H9 (cell line): ENCODE measurements at regions not wholly inside any gene's neighbourhood (a gene's known extent, or its start where the extent isn't known, plus 50 kb on each side); places are given as distances from the start of the nearest gene placed in this dataset.

ENCODE experiments used
- DNase-seq: peaks from one replicate; pipeline ENCODE4 v3.0.0-alpha.2; 2017
- H2AFZ ChIP-seq: one replicate; pipeline ENCODE4 v1.6.1; 2013; ENCODE audit warnings: mild to moderate bottlenecking, low read length, control low read depth, moderate library complexity
- H2AK5ac ChIP-seq: 2 replicates; pipeline ENCODE4 v1.6.1; 2013; ENCODE audit warnings: low read length, control low read depth, mixed read lengths; ENCODE audit not compliant: insufficient read length
- H2BK120ac ChIP-seq: one replicate; pipeline ENCODE4 v1.6.1; 2013; ENCODE audit warnings: low read depth, mild to moderate bottlenecking, low read length, control low read depth, inconsistent platforms; ENCODE audit not compliant: poor library complexity, severe bottlenecking
- H2BK12ac ChIP-seq: 2 replicates; pipeline ENCODE4 v1.6.1; 2013; ENCODE audit warnings: low read length, control low read depth, mixed read lengths, low read depth; ENCODE audit not compliant: insufficient read length
- H2BK15ac ChIP-seq: 2 replicates; pipeline ENCODE4 v1.6.1; 2013; ENCODE audit warnings: low read depth, low read length, control low read depth
- H2BK20ac ChIP-seq: one replicate; pipeline ENCODE4 v1.6.1; 2013; ENCODE audit warnings: low read depth, mild to moderate bottlenecking, low read length, control low read depth, inconsistent platforms; ENCODE audit not compliant: poor library complexity, severe bottlenecking
- H2BK5ac ChIP-seq: 2 replicates; pipeline ENCODE4 v1.6.1; 2013; ENCODE audit warnings: low read length, control low read depth, mixed read lengths; ENCODE audit not compliant: insufficient read length
- H3K14ac ChIP-seq: 2 replicates; pipeline ENCODE4 v1.6.1; 2013; ENCODE audit warnings: low read length, control low read depth; ENCODE audit not compliant: insufficient read depth
- H3K18ac ChIP-seq: 2 replicates; pipeline ENCODE4 v1.6.1; 2013; ENCODE audit warnings: low read depth, mild to moderate bottlenecking, mixed read lengths, low read length, control low read depth; ENCODE audit not compliant: insufficient read length
- H3K23ac ChIP-seq: 2 replicates; pipeline ENCODE4 v1.6.1; 2013; ENCODE audit warnings: low read length, control low read depth, mixed read lengths, low read depth; ENCODE audit not compliant: insufficient read length
- H3K23me2 ChIP-seq: 2 replicates; pipeline ENCODE4 v1.6.1; 2013; ENCODE audit warnings: low read depth, mild to moderate bottlenecking, mixed read lengths, low read length, control low read depth; ENCODE audit not compliant: insufficient read length, poor library complexity, severe bottlenecking
- H3K27ac ChIP-seq: 2 replicates; pipeline ENCODE4 v1.5.1; 2013; ENCODE audit warnings: low read length, control low read depth, mixed read lengths, low read depth; ENCODE audit not compliant: insufficient read length
- H3K27me3 ChIP-seq: 2 replicates; pipeline ENCODE4 v1.6.1; 2013; ENCODE audit warnings: low read length, control low read depth, inconsistent platforms; ENCODE audit not compliant: insufficient read depth
- H3K4ac ChIP-seq: 2 replicates; pipeline ENCODE4 v1.6.1; 2013; ENCODE audit warnings: low read depth, mild to moderate bottlenecking, control low read depth, inconsistent platforms, low read length, moderate library complexity
- H3K4me1 ChIP-seq: 2 replicates; pipeline ENCODE4 v1.6.1; 2013; ENCODE audit warnings: low read length, control low read depth, inconsistent platforms; ENCODE audit not compliant: insufficient read depth
- H3K4me2 ChIP-seq: 2 replicates; pipeline ENCODE4 v1.6.1; 2013; ENCODE audit warnings: low read length, control low read depth, mixed read lengths; ENCODE audit not compliant: insufficient read length, insufficient read depth
- H3K56ac ChIP-seq: 2 replicates; pipeline ENCODE4 v1.6.1; 2013; ENCODE audit warnings: low read depth, mild to moderate bottlenecking, mixed read lengths, low read length, control low read depth; ENCODE audit not compliant: insufficient read length
- H3K79me1 ChIP-seq: 2 replicates; pipeline ENCODE4 v1.6.1; 2013; ENCODE audit warnings: low read depth, mild to moderate bottlenecking, moderate library complexity, low read length, control low read depth, inconsistent platforms; ENCODE audit not compliant: insufficient read depth, poor library complexity, severe bottlenecking
- H3K79me2 ChIP-seq: 2 replicates; pipeline ENCODE4 v1.6.1; 2013; ENCODE audit warnings: low read length, control low read depth, inconsistent platforms; ENCODE audit not compliant: insufficient read depth
- H3K9ac ChIP-seq: 2 replicates; pipeline ENCODE4 v1.6.1; 2013; ENCODE audit warnings: low read length, control low read depth, mixed read lengths; ENCODE audit not compliant: insufficient read length; ENCODE audit errors: extremely low read depth
- H3K9me3 ChIP-seq: one replicate; pipeline ENCODE4 v1.6.1; 2013; ENCODE audit warnings: low read depth, low read length, inconsistent platforms; ENCODE audit not compliant: control insufficient read depth
- H3T11ph ChIP-seq: one replicate; pipeline ENCODE4 v1.6.1; 2013; ENCODE audit warnings: mild to moderate bottlenecking, low read length, control low read depth, inconsistent platforms
- H4K20me1 ChIP-seq: one replicate; pipeline ENCODE4 v1.6.1; 2013; ENCODE audit not compliant: control insufficient read depth, insufficient read length, insufficient read depth
- H4K5ac ChIP-seq: 2 replicates; pipeline ENCODE4 v1.6.1; 2013; ENCODE audit warnings: low read depth, mild to moderate bottlenecking, mixed read lengths, low read length, control low read depth; ENCODE audit not compliant: insufficient read length
- H4K8ac ChIP-seq: replicated peaks from 2 replicates; pipeline ENCODE4 v1.6.1; 2013; ENCODE audit warnings: low read length, control low read depth, mixed read lengths, low read depth; ENCODE audit not compliant: insufficient read length
- H4K91ac ChIP-seq: 2 replicates; pipeline ENCODE4 v1.6.1; 2013; ENCODE audit warnings: low read depth, mild to moderate bottlenecking, moderate library complexity, mixed read lengths, low read length, control low read depth; ENCODE audit not compliant: insufficient read length
- H3K27ac Mint-ChIP-seq, 3 experiments: 2 replicates in 2 of 3; 3 replicates in 1 of 3; pipeline ENCODE4 v1.8.0; 2020 to 2021; ENCODE audit warnings: mixed read lengths in 3 of 3, mild to moderate bottlenecking in 1 of 3, moderate library complexity in 1 of 3
- H3K27me3 Mint-ChIP-seq: 2 replicates; pipeline ENCODE4 v1.8.0; 2021; ENCODE audit warnings: low read depth, mild to moderate bottlenecking, moderate library complexity, mixed read lengths
- H3K36me3 Mint-ChIP-seq, 3 experiments: 2 replicates in 2 of 3; 3 replicates in 1 of 3; pipeline ENCODE4 v1.8.0; 2020 to 2021; ENCODE audit warnings: low read depth in 3 of 3, mixed read lengths in 3 of 3; ENCODE audit not compliant: insufficient read depth in 1 of 3
- H3K4me1 Mint-ChIP-seq, 2 experiments: 2 replicates each; pipeline ENCODE4 v1.8.0; 2020; ENCODE audit warnings: mixed read lengths in 2 of 2
- H3K4me3 Mint-ChIP-seq, 2 experiments: 2 replicates in 1 of 2; 3 replicates in 1 of 2; pipeline ENCODE4 v1.8.0; 2020 to 2021; ENCODE audit warnings: mild to moderate bottlenecking in 2 of 2, mixed read lengths in 2 of 2, moderate library complexity in 1 of 2
- H3K9me3 Mint-ChIP-seq, 2 experiments: 2 replicates in 1 of 2; 3 replicates in 1 of 2; pipeline ENCODE4 v1.8.0; 2020; ENCODE audit warnings: mild to moderate bottlenecking in 2 of 2, mixed read lengths in 2 of 2, moderate library complexity in 1 of 2
- CTCF ChIP-seq: fragments of 200-600 bp; sonication (generic); conservative IDR thresholded peaks from 3 replicates; pipeline ENCODE4 v1.8.0; 2021; ENCODE audit warnings: antibody characterized with exemption, mild to moderate bottlenecking
- WGBS: extraction: QIAGEN DNeasy Blood & Tissue Kit; methylation state at CpG from one replicate; pipeline ENCODE4 v1.1.7; 2013; ENCODE audit warnings: missing lambda C conversion rate, low lambda C conversion rate, mixed read lengths; ENCODE audit not compliant: insufficient read length; ENCODE audit errors: extremely low coverage; 5-methylcytosine and 5-hydroxymethylcytosine counted together

GRCh38 chr15:39458131-39458530 is 122.7 kb upstream of the THBS1 start:
- Mint-ChIP-seq H3K36me3 (no peaks in the 10 kb centered on the region), H3K27me3 (no peaks in the 10 kb centered on the region; the same call in 1 of the 2 replicates), H3K9me3 (no peaks in the 10 kb centered on the region), H3K27ac (no peak overlapping the region), H3K4me1 (no peaks in the 10 kb centered on the region; a peak in 1 of 4 replicates), H3K4me3 (no peak overlapping the region)
- Histone ChIP-seq H3K14ac (no peak overlapping the region), H2BK15ac (no peak overlapping the region), H3K27ac (no peak overlapping the region), H4K5ac (no peak overlapping the region), H3K9ac (no peak overlapping the region), H4K20me1 (no peaks in the 10 kb centered on the region), H3K56ac (no peak overlapping the region), H3K23ac (no peak overlapping the region), H3T11ph (no peak overlapping the region), H4K91ac (no peak overlapping the region), H3K79me1 (no peaks in the 10 kb centered on the region), H3K4me1 (no peaks in the 10 kb centered on the region), H3K9me3 (no peaks in the 10 kb centered on the region), H3K27me3 (no peaks in the 10 kb centered on the region), H2AFZ (no peak overlapping the region), H2AK5ac (no peak overlapping the region), H3K23me2 (no peaks in the 10 kb centered on the region), H3K79me2 (no peaks in the 10 kb centered on the region), H2BK120ac (no peak overlapping the region), H4K8ac (no peak overlapping the region), H2BK12ac (no peak overlapping the region), H3K18ac (no peak overlapping the region), H2BK20ac (no peak overlapping the region), H3K4ac (no peak overlapping the region), H3K4me2 (no peak overlapping the region), H2BK5ac (no peak overlapping the region)
- TF ChIP-seq CTCF = no peak
- no CpG with 5 or more reads among the region's 3 CpGs for WGBS
- DNase-seq = no peak
